Transverse colon (tissue), 4 donors: ENCODE measurements at regions not wholly inside any gene's neighbourhood (a gene's known extent, or its start where the extent isn't known, plus 50 kb on each side); places are given as distances from the start of the nearest gene placed in this dataset.

Experiments used
- EP300 ChIP-seq: sonication (generic); formaldehyde crosslinking; IDR thresholded peaks from one replicate; pipeline ENCODE4 v1.6.1; 2017; ENCODE audit warnings: antibody characterized with exemption, low read depth
- POLR2A ChIP-seq: fragments of 450-650 bp; IDR thresholded peaks from one replicate; pipeline ENCODE4 v1.6.1; 2016; ENCODE audit warnings: antibody characterized with exemption, mild to moderate bottlenecking, moderate library complexity
- POLR2AphosphoS5 ChIP-seq, 3 donors: sonication (generic); formaldehyde crosslinking; IDR thresholded peaks; one replicate each; pipeline ENCODE4 v1.6.1; 2016; ENCODE audit warnings: antibody characterized with exemption in 3 of 3
- TF ChIP-seq, protein P1 (sequence below), 5 experiments: fragments of 200-600 bp in 3 of 5; fragments of 450-650 bp in 2 of 5; sonication (generic) in 3 of 5; IDR thresholded peaks; 1 replicate in 2 of 5; 2 replicates in 3 of 5; pipeline ENCODE4 v1.5.1; 2016 to 2017; ENCODE audit warnings: antibody characterized with exemption in 5 of 5, inconsistent platforms in 3 of 5, mild to moderate bottlenecking in 2 of 5, moderate library complexity in 1 of 5

DNA sequence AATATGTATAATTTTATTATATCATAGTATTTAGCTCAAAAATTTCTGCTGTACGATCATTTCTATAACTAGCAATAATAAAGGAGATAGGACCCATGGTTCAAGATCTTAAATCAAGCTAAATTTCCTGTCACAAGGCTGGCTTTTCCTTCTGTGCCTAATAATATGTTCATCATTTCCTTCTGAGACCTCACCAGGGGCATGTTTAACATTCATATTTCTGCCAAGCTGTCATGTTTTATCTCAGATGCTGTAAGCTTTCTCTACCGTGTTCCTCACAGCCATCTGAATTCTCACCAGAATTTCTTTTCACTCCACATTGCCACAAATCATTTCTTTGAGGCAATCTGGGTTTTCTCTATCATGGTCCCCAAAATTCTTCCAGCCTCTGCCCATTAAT lies 482.3 kb upstream of the SGCG start:
- TF ChIP-seq, protein P1, sequence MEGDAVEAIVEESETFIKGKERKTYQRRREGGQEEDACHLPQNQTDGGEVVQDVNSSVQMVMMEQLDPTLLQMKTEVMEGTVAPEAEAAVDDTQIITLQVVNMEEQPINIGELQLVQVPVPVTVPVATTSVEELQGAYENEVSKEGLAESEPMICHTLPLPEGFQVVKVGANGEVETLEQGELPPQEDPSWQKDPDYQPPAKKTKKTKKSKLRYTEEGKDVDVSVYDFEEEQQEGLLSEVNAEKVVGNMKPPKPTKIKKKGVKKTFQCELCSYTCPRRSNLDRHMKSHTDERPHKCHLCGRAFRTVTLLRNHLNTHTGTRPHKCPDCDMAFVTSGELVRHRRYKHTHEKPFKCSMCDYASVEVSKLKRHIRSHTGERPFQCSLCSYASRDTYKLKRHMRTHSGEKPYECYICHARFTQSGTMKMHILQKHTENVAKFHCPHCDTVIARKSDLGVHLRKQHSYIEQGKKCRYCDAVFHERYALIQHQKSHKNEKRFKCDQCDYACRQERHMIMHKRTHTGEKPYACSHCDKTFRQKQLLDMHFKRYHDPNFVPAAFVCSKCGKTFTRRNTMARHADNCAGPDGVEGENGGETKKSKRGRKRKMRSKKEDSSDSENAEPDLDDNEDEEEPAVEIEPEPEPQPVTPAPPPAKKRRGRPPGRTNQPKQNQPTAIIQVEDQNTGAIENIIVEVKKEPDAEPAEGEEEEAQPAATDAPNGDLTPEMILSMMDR (IDR thresholded peaks at IDR 0.05), result no peak
- TF ChIP-seq POLR2A (no peak), EP300 (no peak), POLR2AphosphoS5 (IDR thresholded peaks at IDR 0.05) (no peak)
